CD8-positive, alpha-beta memory T cell (primary cell): ENCODE measurements at regions not wholly inside any gene's neighbourhood (a gene's known extent, or its start where the extent isn't known, plus 50 kb on each side); places are given as distances from the start of the nearest gene placed in this dataset.

Source experiments
- CTCF ChIA-PET: fragments of 350-600 bp; sonication (Branson Sonifier 250); formaldehyde crosslinking; loops from one replicate; lab custom pipeline; 2021; ENCODE audit warnings: antibody characterized with exemption; lab: Charles Lee
- POLR2A ChIA-PET: fragments of 350-600 bp; sonication (Branson Sonifier 250); formaldehyde crosslinking; loops from one replicate; lab custom pipeline; 2021; ENCODE audit warnings: antibody characterized with exemption; lab: Charles Lee
- DNase-seq, 5 donors: peaks; one replicate each; pipeline versions ENCODE4 v3.0.0 to v3.0.0-alpha.2; 2020 to 2022; ENCODE audit warnings: mixed read lengths in 1 of 5
- H3K27ac ChIP-seq: one replicate; pipeline ENCODE4 v1.7.0; 2013; ENCODE audit warnings: low read depth, mild to moderate bottlenecking, low read length, moderate library complexity
- H3K27me3 ChIP-seq: 2 replicates; pipeline ENCODE4 v1.7.0; 2013; ENCODE audit warnings: low read length, mild to moderate bottlenecking; ENCODE audit not compliant: insufficient read depth, poor library complexity, severe bottlenecking
- H3K36me3 ChIP-seq: 2 replicates; pipeline ENCODE4 v1.7.0; 2013; ENCODE audit warnings: mild to moderate bottlenecking, low read length, moderate library complexity; ENCODE audit not compliant: insufficient read depth
- H3K4me1 ChIP-seq: 2 replicates; pipeline ENCODE4 v1.7.0; 2013; ENCODE audit warnings: mild to moderate bottlenecking, low read length, moderate library complexity; ENCODE audit not compliant: insufficient read depth
- H3K4me3 ChIP-seq: 2 replicates; pipeline ENCODE4 v1.7.0; 2013; ENCODE audit warnings: mild to moderate bottlenecking, low read length
- H3K9me3 ChIP-seq: 2 replicates; pipeline ENCODE4 v1.7.0; 2013; ENCODE audit warnings: mild to moderate bottlenecking, low read length
- H3K27ac Mint-ChIP-seq, 8 donors: one replicate each; pipeline ENCODE4 v1.8.0; 2020 to 2021; ENCODE audit warnings: mixed read lengths in 8 of 8, mild to moderate bottlenecking in 6 of 8, inconsistent platforms in 3 of 8, moderate library complexity in 3 of 8
- H3K27me3 Mint-ChIP-seq, 2 donors: one replicate each; pipeline ENCODE4 v1.8.0; 2020 to 2021; ENCODE audit warnings: mixed read lengths in 2 of 2, mild to moderate bottlenecking in 1 of 2, moderate library complexity in 1 of 2
- H3K36me3 Mint-ChIP-seq, 3 donors: one replicate each; pipeline ENCODE4 v1.8.0; 2020 to 2021; ENCODE audit warnings: mixed read lengths in 3 of 3, inconsistent platforms in 1 of 3, mild to moderate bottlenecking in 1 of 3
- H3K4me1 Mint-ChIP-seq, 3 donors: one replicate each; pipeline ENCODE4 v1.8.0; 2020 to 2021; ENCODE audit warnings: mixed read lengths in 3 of 3, inconsistent platforms in 1 of 3, mild to moderate bottlenecking in 1 of 3
- H3K4me3 Mint-ChIP-seq, 7 donors: one replicate each; pipeline ENCODE4 v1.8.0; 2020 to 2021; ENCODE audit warnings: mixed read lengths in 7 of 7, mild to moderate bottlenecking in 6 of 7, moderate library complexity in 4 of 7, inconsistent platforms in 2 of 7
- H3K9me3 Mint-ChIP-seq, 5 donors: one replicate each; pipeline ENCODE4 v1.8.0; 2020 to 2022; ENCODE audit warnings: mixed read lengths in 5 of 5, mild to moderate bottlenecking in 3 of 5, moderate library complexity in 2 of 5, inconsistent platforms in 1 of 5

DNA sequence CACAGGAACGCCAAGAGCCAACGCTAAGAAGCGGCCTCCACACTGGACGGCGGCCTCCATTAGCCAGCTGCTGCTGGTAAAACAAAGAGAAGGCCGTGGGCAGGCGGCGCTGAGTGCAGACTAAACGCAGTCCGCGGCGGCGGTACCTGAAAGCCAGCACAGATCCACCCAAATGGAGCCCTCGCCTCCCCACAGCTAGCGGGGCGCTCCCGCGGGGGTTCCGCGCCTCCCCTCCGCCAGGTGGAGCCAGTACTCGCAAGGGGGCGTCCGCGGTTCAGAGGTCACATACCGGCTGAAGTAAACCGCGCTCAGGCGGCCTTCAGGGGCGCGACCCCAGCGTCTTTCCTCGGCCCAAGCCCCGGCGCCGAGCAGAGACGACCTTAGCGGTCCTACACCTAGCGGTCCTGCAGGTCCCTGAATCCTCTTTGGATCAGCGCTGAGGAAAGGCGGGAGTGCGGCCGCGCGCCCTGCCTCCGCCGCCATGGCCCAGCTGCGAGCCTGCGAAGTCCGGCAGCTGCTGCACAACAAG is 293.1 kb upstream of the ERBB4 start:
- POLR2A ChIA-PET, result no interaction called here
- no peak overlapping the region for H3K4me3 Mint-ChIP-seq

DNA sequence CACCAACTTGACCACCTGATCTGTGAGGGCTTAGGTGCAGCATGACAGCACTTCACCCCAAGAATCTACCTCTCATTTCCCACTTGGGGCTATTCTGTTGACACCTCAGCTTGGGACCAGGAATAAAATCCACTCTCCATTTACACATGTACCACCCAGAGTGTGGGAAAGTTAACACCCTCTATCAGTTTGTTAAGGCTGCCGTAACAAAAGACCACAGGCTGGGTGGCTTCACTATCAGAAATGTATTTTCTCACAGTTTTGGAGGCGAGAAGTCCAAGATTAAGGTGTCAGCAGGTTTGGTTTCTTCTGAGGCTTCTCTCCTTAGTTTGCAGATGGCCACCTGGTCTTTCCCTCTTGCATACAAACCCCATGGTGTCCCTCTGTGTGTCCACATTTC is 277.7 kb upstream of the ERBB4 start:
- Histone ChIP-seq H3K4me1 (no peaks in the 10 kb centered on the region), H3K27ac (no peak overlapping the region), H3K27me3 (no peaks in the 10 kb centered on the region), H3K36me3 (no peaks in the 10 kb centered on the region), H3K9me3 (no peaks in the 10 kb centered on the region), H3K4me3 (no peak overlapping the region)
- POLR2A ChIA-PET, result no interaction called here
- CTCF ChIA-PET, result no interaction called here
- H3K27ac Mint-ChIP-seq, result no peak overlapping the region
- peaks cover 0 to 4% (median 0%) of the 10 kb centered on the region in 5 donors for H3K9me3 Mint-ChIP-seq
- H3K36me3 Mint-ChIP-seq, result peaks cover 0 to 3% (median 0%) of the 10 kb centered on the region in 3 donors
- DNase-seq, result no peak
- H3K4me3 Mint-ChIP-seq, result peak overlapping the region in 1 of 7 donors; percentile 6
- no peaks in the 10 kb centered on the region for H3K27me3 Mint-ChIP-seq
- peaks cover 8 to 15% (median 10%) of the 10 kb centered on the region in 3 donors for H3K4me1 Mint-ChIP-seq

More for the DNA sequence above, 293.1 kb upstream of the ERBB4 start:
- Mint-ChIP-seq H3K27me3 (no peaks in the 10 kb centered on the region), H3K9me3 (peaks cover 0 to 17% (median 5%) of the 10 kb centered on the region in 5 donors), H3K4me1 (no peaks in the 10 kb centered on the region), H3K27ac (no peak overlapping the region), H3K36me3 (peaks cover 0 to 8% (median 0%) of the 10 kb centered on the region in 3 donors)
- DNase-seq, result peak in 1 of 5 donors; percentile 41
- CTCF ChIA-PET, result no interaction called here
- Histone ChIP-seq H3K36me3 (no peaks in the 10 kb centered on the region), H3K4me1 (no peaks in the 10 kb centered on the region), H3K27ac (no peak overlapping the region), H3K9me3 (no peaks in the 10 kb centered on the region), H3K27me3 (no peaks in the 10 kb centered on the region), H3K4me3 (no peak overlapping the region)

DNA sequence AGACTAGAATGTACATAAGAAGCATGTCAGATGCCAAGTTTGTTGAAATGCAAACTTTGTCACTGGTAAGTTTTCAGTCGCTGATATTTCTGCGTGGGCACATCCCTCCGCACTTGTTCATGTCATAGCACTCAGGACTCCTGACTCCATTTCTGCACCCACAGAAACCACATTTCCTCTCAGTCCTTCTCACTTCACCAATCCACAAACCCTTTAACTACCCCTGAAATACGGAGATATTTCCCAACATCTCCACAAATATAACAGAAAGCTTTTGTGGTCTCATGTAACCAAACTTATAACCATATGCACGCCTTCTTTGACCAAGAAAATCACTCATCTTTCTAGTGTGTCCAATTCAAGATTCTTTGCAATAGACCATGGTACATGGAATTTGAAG is 276.9 kb upstream of the ERBB4 start:
- POLR2A ChIA-PET, result no interaction called here
- H3K27ac ChIP-seq, result no peak overlapping the region
- Mint-ChIP-seq H3K27ac (peak overlapping the region in 4 of 8 donors; percentile 19 to 74 (median 32)), H3K36me3 (peaks cover 0 to 3% (median 0%) of the 10 kb centered on the region in 3 donors), H3K4me3 (peak overlapping the region in 6 of 7 donors; percentile 18 to 72 (median 36)), H3K9me3 (peaks cover 0 to 4% (median 0%) of the 10 kb centered on the region in 5 donors), H3K27me3 (no peaks in the 10 kb centered on the region), H3K4me1 (peaks cover 8 to 18% (median 10%) of the 10 kb centered on the region in 3 donors)
- H3K4me3 ChIP-seq, result no peak overlapping the region
- H3K4me1 ChIP-seq, result no peaks in the 10 kb centered on the region
- H3K27me3 ChIP-seq, result no peaks in the 10 kb centered on the region
- peak in 1 of 5 donors; percentile 16 for DNase-seq
- no peaks in the 10 kb centered on the region for H3K9me3 ChIP-seq
- H3K36me3 ChIP-seq, result no peaks in the 10 kb centered on the region
- CTCF ChIA-PET, result no interaction called here

DNA sequence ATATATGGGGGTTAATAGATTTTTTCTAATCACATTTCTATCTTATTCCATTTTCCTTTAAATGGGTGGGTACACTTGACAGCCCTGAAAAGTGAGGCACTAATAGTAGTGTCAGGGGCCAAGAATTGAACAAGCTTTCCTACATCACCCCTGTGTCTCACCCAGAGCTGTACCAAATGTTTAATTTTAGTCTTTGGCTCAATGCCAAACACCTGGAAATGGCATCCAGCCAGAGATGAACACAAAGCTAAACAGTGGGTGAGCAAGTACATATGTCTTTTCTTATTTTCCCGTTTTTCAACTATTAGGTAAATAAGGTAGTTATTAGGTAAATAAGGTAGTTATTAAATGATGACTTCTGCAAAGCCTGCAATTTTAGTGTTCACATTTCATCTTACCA is 276.3 kb upstream of the ERBB4 start:
- Mint-ChIP-seq H3K4me1 (peaks cover 8 to 18% (median 10%) of the 10 kb centered on the region in 3 donors), H3K9me3 (peaks cover 0 to 5% (median 0%) of the 10 kb centered on the region in 5 donors), H3K36me3 (peaks cover 0 to 3% (median 0%) of the 10 kb centered on the region in 3 donors), H3K27me3 (no peaks in the 10 kb centered on the region), H3K4me3 (no peak overlapping the region), H3K27ac (peak overlapping the region in 2 of 8 donors; percentile 19 to 74)
- Histone ChIP-seq H3K4me3 (no peak overlapping the region), H3K9me3 (no peaks in the 10 kb centered on the region), H3K4me1 (no peaks in the 10 kb centered on the region), H3K27me3 (no peaks in the 10 kb centered on the region), H3K36me3 (no peaks in the 10 kb centered on the region), H3K27ac (no peak overlapping the region)
- DNase-seq, result no peak
- POLR2A ChIA-PET, result no interaction called here
- CTCF ChIA-PET, result no interaction called here

DNA sequence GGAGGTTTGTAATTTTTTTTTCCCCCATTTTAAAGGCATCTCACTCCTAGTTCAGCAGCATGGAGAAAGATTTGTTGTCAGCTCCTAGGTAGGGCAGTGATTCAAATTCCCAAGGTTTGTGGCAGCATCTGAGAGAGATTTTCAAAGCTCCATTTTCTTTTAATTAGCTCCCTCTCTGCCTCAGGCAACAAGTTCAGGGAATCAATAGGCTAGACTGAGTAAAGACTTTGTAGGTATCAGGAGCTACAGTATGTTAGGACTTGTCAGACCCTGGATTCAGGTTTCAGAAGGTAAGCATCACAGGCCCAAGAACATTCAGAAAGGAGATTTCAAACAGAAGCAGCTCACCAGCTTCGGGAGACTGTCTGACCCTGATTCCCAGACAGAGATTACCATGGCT is 273.3 kb upstream of the ERBB4 start:
- POLR2A ChIA-PET, result interaction anchor here (0.7 kb wide), 1 partner anchor 34 kb away, joined by 3 read pairs; no protein-coding TSS in a partner anchor
- DNase-seq, result no peak
- peak overlapping the region in 1 of 8 donors; percentile 20 for H3K27ac Mint-ChIP-seq
- Histone ChIP-seq H3K27ac (no peak overlapping the region), H3K4me3 (no peak overlapping the region), H3K9me3 (no peaks in the 10 kb centered on the region), H3K36me3 (no peaks in the 10 kb centered on the region), H3K4me1 (no peaks in the 10 kb centered on the region), H3K27me3 (no peaks in the 10 kb centered on the region)
- no peaks in the 10 kb centered on the region for H3K36me3 Mint-ChIP-seq
- CTCF ChIA-PET, result no interaction called here
- H3K9me3 Mint-ChIP-seq, result peaks cover 0 to 2% (median 0%) of the 10 kb centered on the region in 5 donors
- no peaks in the 10 kb centered on the region for H3K27me3 Mint-ChIP-seq
- no peak overlapping the region for H3K4me3 Mint-ChIP-seq
- peaks cover 8 to 18% (median 10%) of the 10 kb centered on the region in 3 donors for H3K4me1 Mint-ChIP-seq

DNA sequence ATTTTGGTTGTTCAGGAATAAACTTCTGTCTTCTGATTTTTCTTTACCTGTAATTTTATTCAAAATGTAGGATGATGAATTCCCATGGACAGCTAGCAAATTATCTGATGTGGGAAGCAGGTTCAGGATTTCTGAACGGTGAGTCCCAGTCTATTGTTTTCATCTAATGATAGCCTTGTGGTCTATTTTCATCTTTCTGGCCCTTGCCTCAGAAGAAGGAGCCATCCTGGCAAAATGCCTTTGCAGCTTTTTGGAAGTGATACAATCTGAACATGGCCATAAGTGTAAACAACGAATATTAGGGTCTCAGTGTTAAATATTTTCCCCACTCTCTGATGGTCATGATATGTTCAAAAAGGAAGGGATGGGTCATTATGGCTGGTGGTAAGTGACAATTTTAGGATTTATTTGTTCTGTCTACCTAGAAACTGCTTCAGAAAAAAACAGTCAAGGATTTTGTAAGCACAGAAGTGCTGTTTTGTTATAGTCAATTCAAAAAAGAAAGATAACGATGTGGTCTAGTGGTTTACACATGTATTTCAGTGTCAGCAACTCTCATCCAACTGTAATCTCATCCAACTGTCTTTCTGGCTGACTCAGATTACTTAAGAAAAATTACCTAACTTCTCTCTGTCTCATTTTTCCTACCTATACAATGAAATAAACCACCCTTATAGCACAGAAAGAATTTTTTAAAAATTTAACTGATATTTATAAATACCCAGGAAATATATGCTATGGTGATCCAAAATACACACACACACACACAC is 272.6 kb upstream of the ERBB4 start:
- ChIA-PET CTCF (no interaction called here), POLR2A (no interaction called here)
- H3K36me3 Mint-ChIP-seq, result no peaks in the 10 kb centered on the region
- H3K4me1 Mint-ChIP-seq, result peaks cover 7 to 15% (median 8%) of the 10 kb centered on the region in 3 donors
- peak overlapping the region in 2 of 8 donors; percentile 9 to 19 for H3K27ac Mint-ChIP-seq
- peaks cover 0 to 2% (median 0%) of the 10 kb centered on the region in 5 donors for H3K9me3 Mint-ChIP-seq
- Histone ChIP-seq H3K9me3 (no peaks in the 10 kb centered on the region), H3K4me1 (no peaks in the 10 kb centered on the region), H3K27ac (no peak overlapping the region), H3K4me3 (no peak overlapping the region), H3K36me3 (no peaks in the 10 kb centered on the region), H3K27me3 (no peaks in the 10 kb centered on the region)
- DNase-seq, result no peak
- no peaks in the 10 kb centered on the region for H3K27me3 Mint-ChIP-seq
- peak overlapping the region in 2 of 7 donors; percentile 30 to 52 for H3K4me3 Mint-ChIP-seq

DNA sequence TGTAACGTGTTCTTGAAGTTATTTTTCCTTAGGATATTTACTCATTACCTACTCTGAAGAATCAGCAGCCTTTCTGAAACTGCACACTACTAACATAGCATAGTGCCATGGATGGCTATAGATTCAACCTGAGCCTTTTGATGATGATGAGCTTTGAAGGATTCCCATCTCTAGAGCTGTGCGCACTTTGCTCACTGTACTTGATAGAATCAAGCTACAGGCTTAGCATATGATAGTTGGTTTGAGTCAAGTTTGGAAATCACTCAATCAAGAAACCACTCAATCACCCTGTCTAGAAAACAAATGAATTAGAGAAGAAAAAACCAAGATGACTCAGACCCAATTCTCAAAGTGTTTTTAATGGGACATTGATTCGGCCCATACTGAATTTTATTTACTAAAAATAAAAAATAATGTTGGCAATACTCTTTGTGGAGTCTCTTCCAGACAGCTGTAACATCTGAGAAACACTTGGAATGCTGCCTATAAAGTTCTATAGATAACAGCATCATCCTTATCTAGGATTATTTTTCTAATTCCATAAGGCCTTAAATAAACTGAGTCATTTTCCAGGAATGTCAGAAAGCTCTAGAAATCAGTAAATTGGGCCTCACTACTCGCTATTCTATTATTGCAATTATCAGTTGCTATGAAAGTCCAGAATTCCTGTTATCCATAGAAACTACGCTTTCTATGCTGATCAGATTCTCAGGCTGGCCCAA is 259.0 kb upstream of the ERBB4 start:
- no peaks in the 10 kb centered on the region for H3K27me3 ChIP-seq
- POLR2A ChIA-PET, result no interaction called here
- Mint-ChIP-seq H3K36me3 (no peaks in the 10 kb centered on the region), H3K4me3 (no peak overlapping the region), H3K27me3 (peaks cover 0 to 2% of the 10 kb centered on the region in 2 donors), H3K9me3 (peaks cover 0 to 3% (median 0%) of the 10 kb centered on the region in 5 donors), H3K27ac (no peak overlapping the region), H3K4me1 (peaks cover 0 to 2% (median 0%) of the 10 kb centered on the region in 3 donors)
- CTCF ChIA-PET, result no interaction called here
- H3K9me3 ChIP-seq, result no peaks in the 10 kb centered on the region
- no peak overlapping the region for H3K27ac ChIP-seq
- no peaks in the 10 kb centered on the region for H3K36me3 ChIP-seq
- H3K4me1 ChIP-seq, result no peaks in the 10 kb centered on the region
- H3K4me3 ChIP-seq, result no peak overlapping the region
- no peak for DNase-seq

DNA sequence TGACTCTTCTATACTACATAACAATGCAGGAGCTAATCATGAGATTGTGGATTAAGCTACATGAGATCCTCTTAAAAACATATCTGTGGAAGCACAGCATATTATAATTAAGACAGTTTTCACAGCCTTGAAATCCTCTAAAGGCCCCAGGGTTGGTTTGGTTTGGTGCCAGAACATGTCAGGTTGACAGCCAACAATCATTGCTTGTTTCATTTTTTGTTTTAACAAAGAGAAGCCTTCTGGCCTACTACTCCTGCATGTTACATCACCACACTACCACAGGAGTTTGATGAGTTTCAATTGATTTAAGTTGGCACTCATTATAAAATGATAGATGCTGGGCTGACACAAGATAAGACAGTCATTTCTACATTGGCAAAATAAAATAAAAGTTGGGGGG is 255.9 kb upstream of the ERBB4 start:
- Histone ChIP-seq H3K4me1 (no peaks in the 10 kb centered on the region), H3K27ac (no peak overlapping the region), H3K9me3 (no peaks in the 10 kb centered on the region), H3K27me3 (no peaks in the 10 kb centered on the region), H3K4me3 (no peak overlapping the region), H3K36me3 (no peaks in the 10 kb centered on the region)
- no peak overlapping the region for H3K4me3 Mint-ChIP-seq
- DNase-seq, result no peak
- ChIA-PET POLR2A (no interaction called here), CTCF (no interaction called here)
- peaks cover 0 to 2% (median 0%) of the 10 kb centered on the region in 3 donors for H3K4me1 Mint-ChIP-seq
- peak overlapping the region in 2 of 8 donors; percentile 13 to 59 for H3K27ac Mint-ChIP-seq
- no peaks in the 10 kb centered on the region for H3K36me3 Mint-ChIP-seq
- peaks cover 0 to 2% (median 0%) of the 10 kb centered on the region in 5 donors for H3K9me3 Mint-ChIP-seq
- peaks cover 0 to 2% of the 10 kb centered on the region in 2 donors for H3K27me3 Mint-ChIP-seq
